Parathyroid adenoma (tissue), 2 donors: ENCODE measurements at regions not wholly inside any gene's neighbourhood (a gene's known extent, or its start where the extent isn't known, plus 50 kb on each side); places are given as distances from the start of the nearest gene placed in this dataset.
A peak's percentile ranks its signal among the peaks of the same experiment; 100 is the strongest.

Experiments
- H2AFZ ChIP-seq: fragments of 300-600 bp; sonication (generic); one replicate; pipeline ENCODE4 v1.7.0; 2017; ENCODE audit warnings: antibody characterized with exemption, mild to moderate bottlenecking
- H3K27ac ChIP-seq: fragments of 300-600 bp; sonication (generic); one replicate; pipeline ENCODE4 v1.7.0; 2017
- H3K27me3 ChIP-seq: fragments of 300-600 bp; sonication (generic); one replicate; pipeline ENCODE4 v1.7.0; 2017; ENCODE audit warnings: low read length; ENCODE audit not compliant: control insufficient read depth, insufficient read depth
- H3K36me3 ChIP-seq: fragments of 300-600 bp; sonication (generic); one replicate; pipeline ENCODE4 v1.7.0; 2017; ENCODE audit warnings: low read length; ENCODE audit not compliant: control insufficient read depth, insufficient read depth
- H3K4me1 ChIP-seq: fragments of 300-600 bp; sonication (generic); one replicate; pipeline ENCODE4 v1.7.0; 2017; ENCODE audit warnings: control low read depth
- H3K4me2 ChIP-seq: fragments of 300-600 bp; sonication (generic); one replicate; pipeline ENCODE4 v1.7.0; 2017; ENCODE audit warnings: low read length
- H3K4me3 ChIP-seq: fragments of 300-600 bp; sonication (generic); one replicate; pipeline ENCODE4 v1.7.0; 2017; ENCODE audit warnings: low read depth, low read length
- H3K79me2 ChIP-seq: fragments of 300-600 bp; sonication (generic); one replicate; pipeline ENCODE4 v1.7.0; 2017; ENCODE audit warnings: control low read depth
- H3K9ac ChIP-seq: fragments of 300-600 bp; sonication (generic); one replicate; pipeline ENCODE4 v1.7.0; 2017; ENCODE audit warnings: mild to moderate bottlenecking
- H3K9me3 ChIP-seq: fragments of 300-600 bp; sonication (generic); one replicate; pipeline ENCODE4 v1.7.0; 2017; ENCODE audit warnings: low read length; ENCODE audit not compliant: control insufficient read depth
- CTCF ChIP-seq: fragments of 300-600 bp; sonication (generic); IDR thresholded peaks from one replicate; pipeline ENCODE4 v1.7.0; 2017; ENCODE audit warnings: antibody characterized with exemption, mild to moderate bottlenecking
- donor health status: primary hyperparathyroidism.

GRCh38 chr12:63208956-63209355 lies 58.0 kb upstream of the AVPR1A start:
- no peak for TF ChIP-seq CTCF

GRCh38 chr12:63206909-63207308 lies 55.9 kb upstream of the AVPR1A start:
- Histone ChIP-seq H3K27me3 (no peaks in the 10 kb centered on the region), H3K4me1 (peaks cover 6% of the 10 kb centered on the region), H3K4me2 (peak overlapping the region; percentile 0), H3K9me3 (no peaks in the 10 kb centered on the region), H3K9ac (no peak overlapping the region), H3K27ac (no peak overlapping the region), H3K4me3 (peak overlapping the region; percentile 14), H3K79me2 (no peaks in the 10 kb centered on the region), H2AFZ (no peak overlapping the region), H3K36me3 (no peaks in the 10 kb centered on the region)
- TF ChIP-seq CTCF: no peak

More at GRCh38 chr12:63208956-63209355, 58.0 kb upstream of the AVPR1A start:
- no peaks in the 10 kb centered on the region for H3K27me3 ChIP-seq
- no peak overlapping the region for H3K9ac ChIP-seq
- H3K27ac ChIP-seq: no peak overlapping the region
- H3K9me3 ChIP-seq: no peaks in the 10 kb centered on the region
- H3K4me3 ChIP-seq: no peak overlapping the region
- H3K36me3 ChIP-seq: no peaks in the 10 kb centered on the region
- no peaks in the 10 kb centered on the region for H3K79me2 ChIP-seq
- H3K4me2 ChIP-seq: no peak overlapping the region
- H3K4me1 ChIP-seq: peaks cover 6% of the 10 kb centered on the region
- H2AFZ ChIP-seq: no peak overlapping the region

GRCh38 chr12:63206494-63206893 lies 55.5 kb upstream of the AVPR1A start:
- Histone ChIP-seq H3K36me3 (no peaks in the 10 kb centered on the region), H3K79me2 (no peaks in the 10 kb centered on the region), H3K4me1 (peaks cover 6% of the 10 kb centered on the region), H3K27me3 (no peaks in the 10 kb centered on the region), H3K27ac (no peak overlapping the region), H3K9me3 (no peaks in the 10 kb centered on the region), H3K9ac (no peak overlapping the region), H3K4me2 (peak overlapping the region; percentile 0), H2AFZ (no peak overlapping the region), H3K4me3 (peak overlapping the region; percentile 14)
- TF ChIP-seq CTCF: no peak
